ENCODE measurements at regions not wholly inside any gene's neighbourhood (a gene's known extent, or its start where the extent isn't known, plus 50 kb on each side); places are given as distances from the start of the nearest gene placed in this dataset.

GRCh38 chr3:72033666-72034428, 248.9 kb upstream of the PROK2 start:
- TF ChIP-seq POLR2A (IDR thresholded peaks at IDR 0.05; ENCODE audit: low read depth, low read length) (no peak), POLR2AphosphoS5 (IDR thresholded peaks at IDR 0.05; ENCODE audit: low read depth, low read length) (no peak), TAF1 (IDR thresholded peaks at IDR 0.05; ENCODE audit: low read depth, low read length) (no peak), SPI1 (IDR thresholded peaks at IDR 0.05; ENCODE audit: low read depth, low read length) (no peak), PAX5 (IDR thresholded peaks at IDR 0.05; ENCODE audit: insufficient read depth, low read length, severe bottlenecking) (no peak), POU2F2 (IDR thresholded peaks at IDR 0.05; ENCODE audit: low read depth, low read length) (no peak)

Measured in GM12891 (cell line).